ENCODE measurements at regions not wholly inside any gene's neighbourhood (a gene's known extent, or its start where the extent isn't known, plus 50 kb on each side); places are given as distances from the start of the nearest gene placed in this dataset.

DNA sequence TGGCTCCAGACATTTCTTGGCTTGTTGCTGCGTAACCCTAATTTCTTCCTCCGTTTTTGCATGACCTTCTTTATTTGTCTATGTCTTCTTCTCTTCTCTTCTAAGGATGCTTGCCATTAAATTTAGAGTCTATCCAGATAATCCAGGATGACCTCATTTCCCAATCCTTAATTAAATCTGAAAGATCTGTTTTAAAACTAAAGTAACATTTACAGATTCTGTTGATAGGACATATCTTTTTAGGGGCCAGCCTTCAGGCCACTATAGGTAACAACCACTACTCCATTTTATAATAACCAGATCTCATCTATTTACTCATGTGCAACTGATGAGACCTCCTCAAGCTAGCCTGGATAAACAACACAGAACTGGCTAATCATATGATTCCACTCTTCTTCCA, 490.5 kb upstream of the SLC10A2 start:
- no peak for TF ChIP-seq KDM1A (IDR thresholded peaks at IDR 0.05; ENCODE audit: borderline replicate concordance, low read length)
- TF ChIP-seq CHD7 (IDR thresholded peaks at IDR 0.05; ENCODE audit: insufficient replicate concordance, low read length) = no peak
- no peak for TF ChIP-seq TCF12 (IDR thresholded peaks at IDR 0.05; ENCODE audit: low read depth, low read length)
- TF ChIP-seq, protein P1, sequence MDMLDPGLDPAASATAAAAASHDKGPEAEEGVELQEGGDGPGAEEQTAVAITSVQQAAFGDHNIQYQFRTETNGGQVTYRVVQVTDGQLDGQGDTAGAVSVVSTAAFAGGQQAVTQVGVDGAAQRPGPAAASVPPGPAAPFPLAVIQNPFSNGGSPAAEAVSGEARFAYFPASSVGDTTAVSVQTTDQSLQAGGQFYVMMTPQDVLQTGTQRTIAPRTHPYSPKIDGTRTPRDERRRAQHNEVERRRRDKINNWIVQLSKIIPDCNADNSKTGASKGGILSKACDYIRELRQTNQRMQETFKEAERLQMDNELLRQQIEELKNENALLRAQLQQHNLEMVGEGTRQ (IDR thresholded peaks at IDR 0.05; ENCODE audit: low read length) = no peak
- no peak for TF ChIP-seq CTCF (IDR thresholded peaks at IDR 0.05; ENCODE audit: control extremely low read depth in 1 of 3, insufficient read depth in 1 of 3, low read depth in 1 of 3, low read length in 3 of 3)
- TF ChIP-seq HDAC6 (IDR thresholded peaks at IDR 0.05; ENCODE audit: low read depth, low read length) = no peak
- no peak for TF ChIP-seq CHD1 (IDR thresholded peaks at IDR 0.05; ENCODE audit: low read depth, low read length)
- no peak for TF ChIP-seq CHD2 (IDR thresholded peaks at IDR 0.05; ENCODE audit: low read length)
- TF ChIP-seq ATF2 (IDR thresholded peaks at IDR 0.05; ENCODE audit: low read length) = no peak
